NCI-H345 treated with DMSO at 0.1 percent for 48 hours (cell line): ENCODE measurements at regions not wholly inside any gene's neighbourhood (a gene's known extent, or its start where the extent isn't known, plus 50 kb on each side); places are given as distances from the start of the nearest gene placed in this dataset.

Experiments
- DNase-seq: peaks from one replicate; lab custom pipeline; 2025; ENCODE audit not compliant: unreplicated experiment; lab: John Stamatoyannopoulos, UW

- no peak for DNase-seq
These were observed 124.4 kb upstream of the P2RY1 start for GRCh38 chr3:152710549-152710948.

GRCh38 chr3:152713989-152714388 lies 120.9 kb upstream of the P2RY1 start:
- DNase-seq, result no peak

GRCh38 chr3:152714507-152714906 lies 120.4 kb upstream of the P2RY1 start:
- no peak for DNase-seq

- DNase-seq, result no peak
These were observed 117.7 kb upstream of the P2RY1 start for GRCh38 chr3:152717252-152717651.

- no peak for DNase-seq
These were observed 116.1 kb upstream of the P2RY1 start for GRCh38 chr3:152718810-152719209.

GRCh38 chr3:152719264-152719663 lies 115.7 kb upstream of the P2RY1 start:
- DNase-seq, result no peak

- no peak for DNase-seq
These were observed 113.8 kb upstream of the P2RY1 start for GRCh38 chr3:152720951-152721718.

- DNase-seq, result no peak
These were observed 110.7 kb upstream of the P2RY1 start for GRCh38 chr3:152724270-152724669.

GRCh38 chr3:152728231-152728980 lies 106.5 kb upstream of the P2RY1 start:
- DNase-seq, result no peak

- no peak for DNase-seq
These were observed 105.0 kb upstream of the P2RY1 start for GRCh38 chr3:152729906-152730305.

GRCh38 chr3:152731511-152731910 lies 103.4 kb upstream of the P2RY1 start:
- DNase-seq, result no peak

- no peak for DNase-seq
These were observed 101.3 kb upstream of the P2RY1 start for GRCh38 chr3:152733584-152734119.

GRCh38 chr3:152737021-152737908 lies 97.7 kb upstream of the P2RY1 start:
- no peak for DNase-seq

- no peak for DNase-seq
These were observed 96.3 kb upstream of the P2RY1 start for GRCh38 chr3:152738656-152739055.

GRCh38 chr3:152742368-152743347 lies 92.3 kb upstream of the P2RY1 start:
- no peak for DNase-seq

GRCh38 chr3:152745646-152746045 lies 89.3 kb upstream of the P2RY1 start:
- DNase-seq, result no peak

- DNase-seq, result no peak
These were observed 80.6 kb upstream of the P2RY1 start for GRCh38 chr3:152754303-152754702.

GRCh38 chr3:152756807-152757206 lies 78.1 kb upstream of the P2RY1 start:
- DNase-seq, result no peak

- no peak for DNase-seq
These were observed 74.8 kb upstream of the P2RY1 start for GRCh38 chr3:152760024-152760563.

GRCh38 chr3:152760591-152760990 lies 74.3 kb upstream of the P2RY1 start:
- DNase-seq, result no peak
